H9 (cell line): ENCODE measurements at regions not wholly inside any gene's neighbourhood (a gene's known extent, or its start where the extent isn't known, plus 50 kb on each side); places are given as distances from the start of the nearest gene placed in this dataset.

Experiments
- DNase-seq: peaks from one replicate; pipeline ENCODE4 v3.0.0-alpha.2; 2017
- H2AFZ ChIP-seq: one replicate; pipeline ENCODE4 v1.6.1; 2013; ENCODE audit warnings: mild to moderate bottlenecking, low read length, control low read depth, moderate library complexity
- H2AK5ac ChIP-seq: 2 replicates; pipeline ENCODE4 v1.6.1; 2013; ENCODE audit warnings: low read length, control low read depth, mixed read lengths; ENCODE audit not compliant: insufficient read length
- H2BK120ac ChIP-seq: one replicate; pipeline ENCODE4 v1.6.1; 2013; ENCODE audit warnings: low read depth, mild to moderate bottlenecking, low read length, control low read depth, inconsistent platforms; ENCODE audit not compliant: poor library complexity, severe bottlenecking
- H2BK12ac ChIP-seq: 2 replicates; pipeline ENCODE4 v1.6.1; 2013; ENCODE audit warnings: low read length, control low read depth, mixed read lengths, low read depth; ENCODE audit not compliant: insufficient read length
- H2BK15ac ChIP-seq: 2 replicates; pipeline ENCODE4 v1.6.1; 2013; ENCODE audit warnings: low read depth, low read length, control low read depth
- H2BK20ac ChIP-seq: one replicate; pipeline ENCODE4 v1.6.1; 2013; ENCODE audit warnings: low read depth, mild to moderate bottlenecking, low read length, control low read depth, inconsistent platforms; ENCODE audit not compliant: poor library complexity, severe bottlenecking
- H2BK5ac ChIP-seq: 2 replicates; pipeline ENCODE4 v1.6.1; 2013; ENCODE audit warnings: low read length, control low read depth, mixed read lengths; ENCODE audit not compliant: insufficient read length
- H3K14ac ChIP-seq: 2 replicates; pipeline ENCODE4 v1.6.1; 2013; ENCODE audit warnings: low read length, control low read depth; ENCODE audit not compliant: insufficient read depth
- H3K18ac ChIP-seq: 2 replicates; pipeline ENCODE4 v1.6.1; 2013; ENCODE audit warnings: low read depth, mild to moderate bottlenecking, mixed read lengths, low read length, control low read depth; ENCODE audit not compliant: insufficient read length
- H3K23ac ChIP-seq: 2 replicates; pipeline ENCODE4 v1.6.1; 2013; ENCODE audit warnings: low read length, control low read depth, mixed read lengths, low read depth; ENCODE audit not compliant: insufficient read length
- H3K23me2 ChIP-seq: 2 replicates; pipeline ENCODE4 v1.6.1; 2013; ENCODE audit warnings: low read depth, mild to moderate bottlenecking, mixed read lengths, low read length, control low read depth; ENCODE audit not compliant: insufficient read length, poor library complexity, severe bottlenecking
- H3K27ac ChIP-seq: 2 replicates; pipeline ENCODE4 v1.5.1; 2013; ENCODE audit warnings: low read length, control low read depth, mixed read lengths, low read depth; ENCODE audit not compliant: insufficient read length
- H3K27me3 ChIP-seq: 2 replicates; pipeline ENCODE4 v1.6.1; 2013; ENCODE audit warnings: low read length, control low read depth, inconsistent platforms; ENCODE audit not compliant: insufficient read depth
- H3K4ac ChIP-seq: 2 replicates; pipeline ENCODE4 v1.6.1; 2013; ENCODE audit warnings: low read depth, mild to moderate bottlenecking, control low read depth, inconsistent platforms, low read length, moderate library complexity
- H3K4me1 ChIP-seq: 2 replicates; pipeline ENCODE4 v1.6.1; 2013; ENCODE audit warnings: low read length, control low read depth, inconsistent platforms; ENCODE audit not compliant: insufficient read depth
- H3K4me2 ChIP-seq: 2 replicates; pipeline ENCODE4 v1.6.1; 2013; ENCODE audit warnings: low read length, control low read depth, mixed read lengths; ENCODE audit not compliant: insufficient read length, insufficient read depth
- H3K56ac ChIP-seq: 2 replicates; pipeline ENCODE4 v1.6.1; 2013; ENCODE audit warnings: low read depth, mild to moderate bottlenecking, mixed read lengths, low read length, control low read depth; ENCODE audit not compliant: insufficient read length
- H3K79me1 ChIP-seq: 2 replicates; pipeline ENCODE4 v1.6.1; 2013; ENCODE audit warnings: low read depth, mild to moderate bottlenecking, moderate library complexity, low read length, control low read depth, inconsistent platforms; ENCODE audit not compliant: insufficient read depth, poor library complexity, severe bottlenecking
- H3K79me2 ChIP-seq: 2 replicates; pipeline ENCODE4 v1.6.1; 2013; ENCODE audit warnings: low read length, control low read depth, inconsistent platforms; ENCODE audit not compliant: insufficient read depth
- H3K9ac ChIP-seq: 2 replicates; pipeline ENCODE4 v1.6.1; 2013; ENCODE audit warnings: low read length, control low read depth, mixed read lengths; ENCODE audit not compliant: insufficient read length; ENCODE audit errors: extremely low read depth
- H3K9me3 ChIP-seq: one replicate; pipeline ENCODE4 v1.6.1; 2013; ENCODE audit warnings: low read depth, low read length, inconsistent platforms; ENCODE audit not compliant: control insufficient read depth
- H3T11ph ChIP-seq: one replicate; pipeline ENCODE4 v1.6.1; 2013; ENCODE audit warnings: mild to moderate bottlenecking, low read length, control low read depth, inconsistent platforms
- H4K20me1 ChIP-seq: one replicate; pipeline ENCODE4 v1.6.1; 2013; ENCODE audit not compliant: control insufficient read depth, insufficient read length, insufficient read depth
- H4K5ac ChIP-seq: 2 replicates; pipeline ENCODE4 v1.6.1; 2013; ENCODE audit warnings: low read depth, mild to moderate bottlenecking, mixed read lengths, low read length, control low read depth; ENCODE audit not compliant: insufficient read length
- H4K8ac ChIP-seq: replicated peaks from 2 replicates; pipeline ENCODE4 v1.6.1; 2013; ENCODE audit warnings: low read length, control low read depth, mixed read lengths, low read depth; ENCODE audit not compliant: insufficient read length
- H4K91ac ChIP-seq: 2 replicates; pipeline ENCODE4 v1.6.1; 2013; ENCODE audit warnings: low read depth, mild to moderate bottlenecking, moderate library complexity, mixed read lengths, low read length, control low read depth; ENCODE audit not compliant: insufficient read length
- H3K27ac Mint-ChIP-seq, 3 experiments: 2 replicates in 2 of 3; 3 replicates in 1 of 3; pipeline ENCODE4 v1.8.0; 2020 to 2021; ENCODE audit warnings: mixed read lengths in 3 of 3, mild to moderate bottlenecking in 1 of 3, moderate library complexity in 1 of 3
- H3K27me3 Mint-ChIP-seq: 2 replicates; pipeline ENCODE4 v1.8.0; 2021; ENCODE audit warnings: low read depth, mild to moderate bottlenecking, moderate library complexity, mixed read lengths
- H3K36me3 Mint-ChIP-seq, 3 experiments: 2 replicates in 2 of 3; 3 replicates in 1 of 3; pipeline ENCODE4 v1.8.0; 2020 to 2021; ENCODE audit warnings: low read depth in 3 of 3, mixed read lengths in 3 of 3; ENCODE audit not compliant: insufficient read depth in 1 of 3
- H3K4me1 Mint-ChIP-seq, 2 experiments: 2 replicates each; pipeline ENCODE4 v1.8.0; 2020; ENCODE audit warnings: mixed read lengths in 2 of 2
- H3K4me3 Mint-ChIP-seq, 2 experiments: 2 replicates in 1 of 2; 3 replicates in 1 of 2; pipeline ENCODE4 v1.8.0; 2020 to 2021; ENCODE audit warnings: mild to moderate bottlenecking in 2 of 2, mixed read lengths in 2 of 2, moderate library complexity in 1 of 2
- H3K9me3 Mint-ChIP-seq, 2 experiments: 2 replicates in 1 of 2; 3 replicates in 1 of 2; pipeline ENCODE4 v1.8.0; 2020; ENCODE audit warnings: mild to moderate bottlenecking in 2 of 2, mixed read lengths in 2 of 2, moderate library complexity in 1 of 2
- WGBS: extraction: QIAGEN DNeasy Blood & Tissue Kit; methylation state at CpG from one replicate; pipeline ENCODE4 v1.1.7; 2013; ENCODE audit warnings: missing lambda C conversion rate, low lambda C conversion rate, mixed read lengths; ENCODE audit not compliant: insufficient read length; ENCODE audit errors: extremely low coverage; 5-methylcytosine and 5-hydroxymethylcytosine counted together
- TF ChIP-seq, protein P1 (sequence below): fragments of 200-600 bp; sonication (generic); conservative IDR thresholded peaks from 3 replicates; pipeline ENCODE4 v1.8.0; 2021; ENCODE audit warnings: antibody characterized with exemption, mild to moderate bottlenecking

DNA sequence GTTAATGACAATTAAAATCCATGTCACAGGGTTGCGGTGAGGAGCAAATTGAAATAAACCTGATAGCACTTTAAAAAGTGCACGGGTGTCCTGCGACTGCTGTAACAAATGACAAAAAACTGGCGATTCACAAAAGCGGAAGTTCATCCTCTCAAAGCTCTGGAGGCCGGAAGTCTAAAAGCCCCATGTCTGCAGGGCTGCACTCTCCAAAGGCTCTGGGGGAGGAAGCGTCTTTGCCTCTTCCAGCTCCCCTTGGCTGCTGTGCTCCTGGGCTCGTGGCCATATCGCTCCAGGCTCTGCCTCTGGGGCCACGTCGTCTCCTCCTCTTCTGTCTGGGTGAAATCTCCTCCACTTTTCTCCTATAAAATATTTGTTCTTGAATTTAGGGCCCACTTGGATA lies 273.9 kb upstream of the IRX2 start:
- Histone ChIP-seq H2BK15ac (no peak overlapping the region), H3K79me1 (no peaks in the 10 kb centered on the region), H3K56ac (no peak overlapping the region), H3K14ac (no peak overlapping the region), H3K4ac (no peak overlapping the region), H4K5ac (no peak overlapping the region), H3K9me3 (no peaks in the 10 kb centered on the region), H3K4me2 (no peak overlapping the region), H2BK20ac (no peak overlapping the region), H3K4me1 (no peaks in the 10 kb centered on the region), H2AK5ac (no peak overlapping the region), H2BK120ac (no peak overlapping the region), H3K23ac (no peak overlapping the region), H4K91ac (no peak overlapping the region), H4K8ac (no peak overlapping the region), H2AFZ (no peak overlapping the region), H3K27ac (no peak overlapping the region), H3K79me2 (no peaks in the 10 kb centered on the region), H4K20me1 (no peaks in the 10 kb centered on the region), H3T11ph (no peak overlapping the region), H3K23me2 (no peaks in the 10 kb centered on the region), H2BK12ac (no peak overlapping the region), H3K18ac (no peak overlapping the region), H3K9ac (no peak overlapping the region), H2BK5ac (no peak overlapping the region), H3K27me3 (no peaks in the 10 kb centered on the region)
- H3K27ac Mint-ChIP-seq = no peak overlapping the region
- peaks cover 11 to 20% of the 10 kb centered on the region in 2 experiments for H3K4me1 Mint-ChIP-seq
- TF ChIP-seq, protein P1, sequence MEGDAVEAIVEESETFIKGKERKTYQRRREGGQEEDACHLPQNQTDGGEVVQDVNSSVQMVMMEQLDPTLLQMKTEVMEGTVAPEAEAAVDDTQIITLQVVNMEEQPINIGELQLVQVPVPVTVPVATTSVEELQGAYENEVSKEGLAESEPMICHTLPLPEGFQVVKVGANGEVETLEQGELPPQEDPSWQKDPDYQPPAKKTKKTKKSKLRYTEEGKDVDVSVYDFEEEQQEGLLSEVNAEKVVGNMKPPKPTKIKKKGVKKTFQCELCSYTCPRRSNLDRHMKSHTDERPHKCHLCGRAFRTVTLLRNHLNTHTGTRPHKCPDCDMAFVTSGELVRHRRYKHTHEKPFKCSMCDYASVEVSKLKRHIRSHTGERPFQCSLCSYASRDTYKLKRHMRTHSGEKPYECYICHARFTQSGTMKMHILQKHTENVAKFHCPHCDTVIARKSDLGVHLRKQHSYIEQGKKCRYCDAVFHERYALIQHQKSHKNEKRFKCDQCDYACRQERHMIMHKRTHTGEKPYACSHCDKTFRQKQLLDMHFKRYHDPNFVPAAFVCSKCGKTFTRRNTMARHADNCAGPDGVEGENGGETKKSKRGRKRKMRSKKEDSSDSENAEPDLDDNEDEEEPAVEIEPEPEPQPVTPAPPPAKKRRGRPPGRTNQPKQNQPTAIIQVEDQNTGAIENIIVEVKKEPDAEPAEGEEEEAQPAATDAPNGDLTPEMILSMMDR = no peak
- no peak overlapping the region for H3K4me3 Mint-ChIP-seq
- H3K27me3 Mint-ChIP-seq = peaks cover 3% of the 10 kb centered on the region
- WGBS = no CpG with 5 or more reads among the region's 11 CpGs
- H3K9me3 Mint-ChIP-seq = no peaks in the 10 kb centered on the region
- no peaks in the 10 kb centered on the region; a peak in 1 of 7 replicates for H3K36me3 Mint-ChIP-seq
- DNase-seq = no peak
